SK-N-SH treated with all-trans-retinoic acid at 6 μM for 48 hours (cell line): ENCODE measurements at regions not wholly inside any gene's neighbourhood (a gene's known extent, or its start where the extent isn't known, plus 50 kb on each side); places are given as distances from the start of the nearest gene placed in this dataset.

Source experiments
- ATAC-seq: fragments of 200-7000 bp; cut with Tn5 transposase; 3 replicates; pipeline ENCODE4 v1.9.1; 2020; ENCODE audit warnings: mild to moderate bottlenecking, moderate library complexity
- ARNTL ChIP-seq: fragments of 450-650 bp; formaldehyde crosslinking; IDR thresholded peaks from 2 replicates; pipeline ENCODE4 v1.5.0; 2020; ENCODE audit warnings: low read depth, mild to moderate bottlenecking, moderate library complexity, borderline replicate concordance
- BACH2 ChIP-seq: fragments of 250-450 bp; sonication (Bioruptor Pico); IDR thresholded peaks from 2 replicates; pipeline ENCODE4 v1.9.0; 2021; ENCODE audit warnings: mild to moderate bottlenecking, borderline replicate concordance
- CREB5 ChIP-seq: fragments of 250-450 bp; sonication (Bioruptor Pico); IDR thresholded peaks from 2 replicates; pipeline ENCODE4 v1.5.1; 2020; ENCODE audit warnings: low read depth, mild to moderate bottlenecking, moderate library complexity
- CSDC2 ChIP-seq: fragments of 250-450 bp; sonication (Bioruptor Pico); IDR thresholded peaks from 2 replicates; pipeline ENCODE4 v1.5.0; 2020; ENCODE audit warnings: mild to moderate bottlenecking, moderate library complexity
- ESRRG ChIP-seq: fragments of 250-450 bp; sonication (Bioruptor Pico); IDR thresholded peaks from 2 replicates; pipeline ENCODE4 v1.6.1; 2021; ENCODE audit warnings: mild to moderate bottlenecking
- ISL1 ChIP-seq: fragments of 250-450 bp; sonication (Bioruptor Pico); IDR thresholded peaks from 2 replicates; pipeline ENCODE4 v2.1.2; 2022; ENCODE audit warnings: mild to moderate bottlenecking, moderate library complexity
- OSR1 ChIP-seq: fragments of 250-450 bp; sonication (Bioruptor Pico); IDR thresholded peaks from 2 replicates; pipeline ENCODE4 v1.8.0; 2022; ENCODE audit warnings: moderate library complexity, mild to moderate bottlenecking, inconsistent platforms
- PATZ1 ChIP-seq: fragments of 250-450 bp; sonication (Bioruptor Pico); IDR thresholded peaks from 2 replicates; pipeline ENCODE4 v1.8.0; 2020; ENCODE audit warnings: mild to moderate bottlenecking, moderate library complexity, borderline replicate concordance
- PPARA ChIP-seq: fragments of 250-450 bp; sonication (Bioruptor Pico); IDR thresholded peaks from 2 replicates; pipeline ENCODE4 v1.5.0; 2020; ENCODE audit warnings: mild to moderate bottlenecking, borderline replicate concordance
- RARB ChIP-seq: fragments of 250-450 bp; sonication (Bioruptor Pico); IDR thresholded peaks from 2 replicates; pipeline ENCODE4 v1.8.0; 2021; ENCODE audit warnings: mild to moderate bottlenecking, moderate library complexity
- SNAI2 ChIP-seq: fragments of 250-450 bp; sonication (Bioruptor Pico); IDR thresholded peaks from 2 replicates; pipeline ENCODE4 v1.5.0; 2020; ENCODE audit warnings: mild to moderate bottlenecking, moderate library complexity
- TCF4 ChIP-seq: fragments of 250-450 bp; sonication (Bioruptor Pico); IDR thresholded peaks from 2 replicates; pipeline ENCODE4 v1.8.0; 2021; ENCODE audit warnings: mild to moderate bottlenecking, moderate library complexity, borderline replicate concordance
- TOX ChIP-seq: fragments of 250-450 bp; sonication (Bioruptor Pico); IDR thresholded peaks from 2 replicates; pipeline ENCODE4 v1.8.0; 2021; ENCODE audit warnings: mild to moderate bottlenecking, moderate library complexity, borderline replicate concordance
- TSHZ2 ChIP-seq: fragments of 250-450 bp; sonication (Bioruptor Pico); IDR thresholded peaks from 2 replicates; pipeline ENCODE4 v1.5.0; 2020; ENCODE audit warnings: mild to moderate bottlenecking, moderate library complexity
- ZC3H10 ChIP-seq: fragments of 250-450 bp; sonication (Bioruptor Pico); IDR thresholded peaks from 2 replicates; pipeline ENCODE4 v1.5.1; 2021; ENCODE audit warnings: mild to moderate bottlenecking, moderate library complexity
- ZFP3 ChIP-seq: fragments of 250-450 bp; sonication (Bioruptor Pico); IDR thresholded peaks from 2 replicates; pipeline ENCODE4 v1.5.0; 2020; ENCODE audit warnings: mild to moderate bottlenecking, moderate library complexity
- ZFP30 ChIP-seq: fragments of 450-650 bp; formaldehyde crosslinking; IDR thresholded peaks from 2 replicates; pipeline ENCODE4 v1.5.0; 2022; ENCODE audit warnings: mild to moderate bottlenecking, moderate library complexity
- ZNF565 ChIP-seq: fragments of 450-650 bp; formaldehyde crosslinking; conservative IDR thresholded peaks from 2 replicates; pipeline ENCODE4 v1.5.0; 2020; ENCODE audit warnings: low read depth, mild to moderate bottlenecking, moderate library complexity
- ZNF70 ChIP-seq: fragments of 450-650 bp; formaldehyde crosslinking; IDR thresholded peaks from 2 replicates; pipeline ENCODE4 v1.5.0; 2020; ENCODE audit warnings: mild to moderate bottlenecking, moderate library complexity
- ZNF8 ChIP-seq: fragments of 450-650 bp; formaldehyde crosslinking; IDR thresholded peaks from 2 replicates; pipeline ENCODE4 v1.5.0; 2020; ENCODE audit warnings: mild to moderate bottlenecking, moderate library complexity
- TF ChIP-seq, protein P1 (sequence below): fragments of 250-450 bp; sonication (Bioruptor Pico); IDR thresholded peaks from 2 replicates; pipeline ENCODE4 v1.5.1; 2021; ENCODE audit warnings: mild to moderate bottlenecking, moderate library complexity
- TF ChIP-seq, protein P2 (sequence below): fragments of 250-450 bp; sonication (Bioruptor Pico); IDR thresholded peaks from 2 replicates; pipeline ENCODE4 v1.8.0; 2021; ENCODE audit warnings: low read depth, mild to moderate bottlenecking, moderate library complexity, borderline replicate concordance

- ATAC-seq: no peak
- TF ChIP-seq CREB5 (CRISPR knock-in tag): no peak
- no peak for TF ChIP-seq ZFP3
- no peak for TF ChIP-seq PPARA (CRISPR knock-in tag)
- TF ChIP-seq, protein P1, sequence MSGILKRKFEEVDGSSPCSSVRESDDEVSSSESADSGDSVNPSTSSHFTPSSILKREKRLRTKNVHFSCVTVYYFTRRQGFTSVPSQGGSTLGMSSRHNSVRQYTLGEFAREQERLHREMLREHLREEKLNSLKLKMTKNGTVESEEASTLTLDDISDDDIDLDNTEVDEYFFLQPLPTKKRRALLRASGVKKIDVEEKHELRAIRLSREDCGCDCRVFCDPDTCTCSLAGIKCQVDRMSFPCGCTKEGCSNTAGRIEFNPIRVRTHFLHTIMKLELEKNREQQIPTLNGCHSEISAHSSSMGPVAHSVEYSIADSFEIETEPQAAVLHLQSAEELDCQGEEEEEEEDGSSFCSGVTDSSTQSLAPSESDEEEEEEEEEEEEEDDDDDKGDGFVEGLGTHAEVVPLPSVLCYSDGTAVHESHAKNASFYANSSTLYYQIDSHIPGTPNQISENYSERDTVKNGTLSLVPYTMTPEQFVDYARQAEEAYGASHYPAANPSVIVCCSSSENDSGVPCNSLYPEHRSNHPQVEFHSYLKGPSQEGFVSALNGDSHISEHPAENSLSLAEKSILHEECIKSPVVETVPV (CRISPR knock-in tag): no peak
- TF ChIP-seq CSDC2 (CRISPR knock-in tag): no peak
- no peak for TF ChIP-seq ZC3H10
- TF ChIP-seq OSR1 (CRISPR knock-in tag): no peak
- TF ChIP-seq TOX (CRISPR knock-in tag): no peak
- no peak for TF ChIP-seq TCF4 (CRISPR knock-in tag)
- TF ChIP-seq ARNTL (CRISPR knock-in tag): no peak
- no peak for TF ChIP-seq ZNF565
- TF ChIP-seq SNAI2: no peak
- no peak for TF ChIP-seq PATZ1 (CRISPR knock-in tag)
- no peak for TF ChIP-seq BACH2 (CRISPR knock-in tag)
- TF ChIP-seq ZNF70 (CRISPR knock-in tag): no peak
These were observed 71.2 kb downstream of the DIO3 start for GRCh38 chr14:101632520-101632919.

GRCh38 chr14:101633276-101633675 lies 72.0 kb downstream of the DIO3 start:
- no peak for TF ChIP-seq OSR1 (CRISPR knock-in tag)
- TF ChIP-seq PATZ1 (CRISPR knock-in tag): no peak
- TF ChIP-seq ZFP30 (CRISPR knock-in tag): no peak
- TF ChIP-seq ARNTL (CRISPR knock-in tag): no peak
- TF ChIP-seq PPARA (CRISPR knock-in tag): no peak
- TF ChIP-seq ESRRG: no peak
- no peak for TF ChIP-seq ZNF565
- TF ChIP-seq TOX (CRISPR knock-in tag): no peak
- TF ChIP-seq ISL1 (CRISPR knock-in tag): no peak
- TF ChIP-seq CSDC2 (CRISPR knock-in tag): no peak
- TF ChIP-seq, protein P1 (CRISPR knock-in tag): no peak
- no peak for TF ChIP-seq BACH2 (CRISPR knock-in tag)
- no peak for TF ChIP-seq TSHZ2 (CRISPR knock-in tag)
- TF ChIP-seq ZNF8 (CRISPR knock-in tag): no peak
- TF ChIP-seq ZNF70 (CRISPR knock-in tag): no peak
- TF ChIP-seq, protein P2, sequence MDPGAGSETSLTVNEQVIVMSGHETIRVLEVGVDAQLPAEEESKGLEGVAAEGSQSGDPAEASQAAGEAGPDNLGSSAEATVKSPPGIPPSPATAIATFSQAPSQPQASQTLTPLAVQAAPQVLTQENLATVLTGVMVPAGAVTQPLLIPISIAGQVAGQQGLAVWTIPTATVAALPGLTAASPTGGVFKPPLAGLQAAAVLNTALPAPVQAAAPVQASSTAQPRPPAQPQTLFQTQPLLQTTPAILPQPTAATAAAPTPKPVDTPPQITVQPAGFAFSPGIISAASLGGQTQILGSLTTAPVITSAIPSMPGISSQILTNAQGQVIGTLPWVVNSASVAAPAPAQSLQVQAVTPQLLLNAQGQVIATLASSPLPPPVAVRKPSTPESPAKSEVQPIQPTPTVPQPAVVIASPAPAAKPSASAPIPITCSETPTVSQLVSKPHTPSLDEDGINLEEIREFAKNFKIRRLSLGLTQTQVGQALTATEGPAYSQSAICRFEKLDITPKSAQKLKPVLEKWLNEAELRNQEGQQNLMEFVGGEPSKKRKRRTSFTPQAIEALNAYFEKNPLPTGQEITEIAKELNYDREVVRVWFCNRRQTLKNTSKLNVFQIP (CRISPR knock-in tag): no peak
- TF ChIP-seq CREB5 (CRISPR knock-in tag): no peak
- no peak for TF ChIP-seq RARB (CRISPR knock-in tag)
- TF ChIP-seq TCF4 (CRISPR knock-in tag): no peak
- no peak for TF ChIP-seq ZFP3
- ATAC-seq: no peak
